Left kidney (tissue), 1 donor: ENCODE measurements at regions not wholly inside any gene's neighbourhood (a gene's known extent, or its start where the extent isn't known, plus 50 kb on each side); places are given as distances from the start of the nearest gene placed in this dataset.
"Not testable (repeated sequence)": the region's sequence is repeated elsewhere in the genome, so short reads cannot be mapped to it uniquely, and the experiment has no call there.

Source experiments
- DNase-seq: peaks from one replicate; pipeline ENCODE4 v3.0.0-alpha.2; 2013

DNA sequence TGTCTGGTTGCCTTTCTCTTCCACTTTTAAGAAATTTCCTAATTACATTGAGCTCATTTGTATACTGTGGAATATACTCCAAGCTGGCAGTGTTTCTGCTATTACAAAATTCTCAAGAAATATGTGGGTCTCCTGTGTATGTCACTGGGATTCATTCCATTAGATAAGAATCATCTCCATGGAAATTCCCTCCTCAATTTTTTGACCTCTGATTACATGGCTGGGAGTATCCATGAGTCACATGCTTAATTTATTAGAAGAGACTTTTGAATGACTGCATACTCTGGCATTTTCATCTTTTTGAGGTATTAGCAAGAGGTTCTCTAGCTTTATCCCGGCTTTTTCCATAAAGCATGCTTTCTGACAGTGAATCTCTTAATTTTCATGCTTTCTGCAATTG, 665.5 kb upstream of the CNTNAP5 start:
- no peak for DNase-seq

- peak; percentile 19 for DNase-seq
These were observed 662.2 kb upstream of the CNTNAP5 start for GRCh38 chr2:123362671-123363440.

DNA sequence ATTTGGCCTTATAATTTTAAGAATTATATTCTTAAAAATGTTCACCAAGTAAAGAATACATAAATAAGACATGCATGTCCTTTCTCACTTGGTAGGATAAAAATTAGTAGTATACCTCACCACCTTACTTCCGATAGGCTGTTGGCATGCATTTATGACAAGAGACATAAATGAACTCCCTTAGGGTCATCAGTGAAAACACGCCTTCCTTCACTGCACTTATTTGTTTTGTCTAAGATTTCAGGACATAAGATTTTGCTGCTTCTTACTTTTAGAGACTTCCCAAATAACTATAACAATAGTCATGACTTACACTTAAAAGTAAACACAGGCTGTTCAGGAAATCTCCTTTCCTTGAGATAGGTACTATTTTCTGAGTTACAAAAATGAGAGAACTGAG, 661.3 kb upstream of the CNTNAP5 start:
- no peak for DNase-seq

- DNase-seq, result no peak
These were observed 660.7 kb upstream of the CNTNAP5 start for GRCh38 chr2:123364243-123364896.

DNA sequence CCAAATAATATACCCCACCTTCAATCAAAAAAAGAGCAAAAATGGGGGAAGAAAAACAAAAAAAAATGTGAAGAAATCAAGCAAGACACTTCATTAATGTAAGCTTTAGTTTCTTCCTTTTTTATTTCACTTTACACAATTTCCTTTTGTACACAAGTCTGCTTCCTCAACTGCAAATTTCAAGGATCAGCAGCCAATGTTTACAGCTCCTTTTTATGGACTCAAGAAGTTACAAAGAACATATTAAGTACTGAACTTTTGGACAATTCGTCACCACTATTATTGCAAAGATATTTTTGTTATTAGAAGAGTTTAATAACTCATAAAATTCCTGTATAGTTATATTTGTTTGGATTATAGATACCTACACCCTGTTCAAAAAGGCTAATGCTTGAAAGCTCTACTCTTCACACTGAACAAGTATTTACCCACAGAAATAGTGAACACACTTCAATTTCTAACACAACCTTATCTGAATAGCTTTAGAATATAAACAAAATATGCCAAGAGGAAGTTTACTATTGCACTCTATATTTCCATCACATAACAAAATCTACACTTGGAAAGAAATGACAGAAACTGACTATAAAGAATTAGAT, 658.7 kb upstream of the CNTNAP5 start:
- no peak for DNase-seq

DNA sequence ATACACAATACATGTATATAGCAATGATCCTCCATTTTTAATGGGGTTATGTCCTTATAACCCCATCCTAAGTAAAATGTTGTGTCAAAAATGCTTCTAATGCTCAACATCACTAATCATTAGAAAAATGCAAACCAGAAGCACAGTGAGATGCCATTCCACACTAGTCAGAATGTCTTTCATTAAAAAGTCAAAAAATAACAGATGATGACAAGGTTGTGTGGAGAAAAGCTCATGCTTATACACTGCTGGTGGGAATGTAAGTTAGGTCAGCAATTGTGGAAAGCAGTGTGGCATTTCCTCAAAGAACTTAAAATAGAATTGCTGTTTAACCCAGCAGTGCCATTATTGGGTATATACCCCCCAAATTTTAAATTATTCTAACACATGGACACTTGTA, 654.9 kb upstream of the CNTNAP5 start:
- DNase-seq, result no peak

GRCh38 chr2:123371535-123371934, 653.6 kb upstream of the CNTNAP5 start:
- DNase-seq, result no peak

GRCh38 chr2:123380370-123380935, 644.6 kb upstream of the CNTNAP5 start:
- DNase-seq, result no peak

- no peak for DNase-seq
These were observed 609.4 kb upstream of the CNTNAP5 start for GRCh38 chr2:123415678-123416077.

DNA sequence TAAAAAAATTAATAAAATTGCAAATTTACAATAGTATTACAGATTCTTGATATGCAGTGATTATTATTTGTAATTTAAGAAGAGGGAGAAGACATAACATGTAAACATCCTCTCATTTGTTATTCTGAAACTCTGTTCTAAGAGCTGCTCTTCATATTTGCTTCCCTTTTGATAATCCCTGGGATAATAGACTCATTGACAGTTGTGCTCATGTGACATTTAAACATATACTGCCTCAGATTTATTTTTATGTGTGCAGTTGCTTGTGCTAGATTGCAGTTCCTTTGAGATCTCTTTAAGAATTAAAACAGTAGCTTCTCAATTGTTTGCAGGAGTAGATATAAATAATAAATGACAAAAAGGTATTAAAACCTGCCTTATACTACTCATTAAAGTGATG, 605.1 kb upstream of the CNTNAP5 start:
- DNase-seq, result no peak

DNA sequence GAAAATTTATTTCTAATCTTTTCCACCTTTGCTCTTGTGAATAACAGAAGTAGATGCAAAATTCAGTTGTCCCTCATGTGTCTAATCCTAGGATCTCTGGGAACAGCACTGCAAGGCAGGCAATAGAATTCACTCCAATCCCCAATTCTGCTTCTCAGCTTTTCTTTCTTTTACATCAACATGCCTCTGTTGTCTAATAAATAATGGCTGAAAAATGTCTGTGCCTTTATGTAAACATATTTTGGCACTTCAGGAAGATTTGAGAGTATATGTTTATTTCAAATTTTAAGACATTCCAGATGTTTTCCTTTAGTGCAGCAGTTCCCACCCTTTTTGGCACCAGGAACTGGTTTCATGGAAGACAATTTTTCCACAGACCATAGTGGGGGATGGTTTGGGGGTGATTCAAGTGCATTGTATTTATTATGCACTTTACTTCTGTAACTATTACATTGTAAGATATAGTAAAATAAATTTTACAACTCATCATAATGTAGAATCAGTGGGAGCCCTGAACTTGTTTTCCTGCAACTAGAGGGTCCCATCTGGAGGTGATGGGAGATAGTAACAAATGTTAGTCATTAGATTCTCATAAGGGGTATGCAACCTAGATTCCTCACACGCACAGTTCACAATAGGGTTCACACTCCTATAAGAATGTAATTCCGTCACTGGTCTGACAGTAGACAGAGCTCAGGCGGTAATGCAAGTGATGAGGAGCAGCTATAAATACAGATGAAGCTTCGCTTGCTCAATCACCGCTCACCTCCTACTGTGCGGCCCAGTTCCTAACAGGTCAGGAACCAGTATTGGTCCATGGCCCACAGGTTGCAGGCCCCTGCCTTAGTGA, 590.3 kb upstream of the CNTNAP5 start:
- peak; percentile 36 for DNase-seq

DNA sequence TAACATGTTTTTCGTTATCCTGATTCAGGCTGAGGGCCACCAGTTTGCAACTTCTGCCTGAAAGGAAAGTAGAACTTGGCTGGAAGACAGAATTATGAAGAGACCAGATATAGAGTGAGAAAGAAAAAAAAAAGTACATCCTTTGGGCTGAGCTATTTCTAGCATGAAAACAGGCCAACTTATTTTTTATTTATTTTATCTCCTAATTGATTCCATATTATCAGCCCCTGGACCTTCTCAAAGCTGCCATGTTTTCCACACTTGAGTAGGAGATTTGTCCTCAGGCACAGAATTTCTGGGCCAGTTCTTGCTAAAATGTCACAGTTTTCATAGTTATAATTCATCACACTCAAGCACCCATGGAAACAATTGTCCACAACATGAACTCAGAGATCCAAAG, 586.8 kb upstream of the CNTNAP5 start:
- DNase-seq, result no peak

DNA sequence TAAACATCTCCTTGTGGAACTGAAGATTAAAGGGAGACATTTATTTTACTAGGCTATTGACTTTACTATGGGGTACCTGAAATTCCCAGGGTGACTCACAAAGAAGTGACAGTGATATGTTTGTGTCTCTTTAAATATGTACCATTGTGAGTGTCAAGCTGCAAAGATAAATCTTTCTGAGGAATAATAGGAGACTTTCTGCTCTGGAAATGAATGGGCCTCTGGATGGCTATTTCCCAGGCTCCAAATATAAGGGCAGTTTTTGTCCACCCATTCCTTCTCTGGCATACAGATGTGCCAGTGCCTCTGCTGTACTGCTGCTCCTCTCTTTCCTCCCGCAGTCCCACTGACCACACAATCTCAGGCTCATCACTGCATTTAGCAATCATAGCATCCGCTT, 586.4 kb upstream of the CNTNAP5 start:
- no peak for DNase-seq

GRCh38 chr2:123448801-123449200, 576.3 kb upstream of the CNTNAP5 start:
- no peak for DNase-seq

DNA sequence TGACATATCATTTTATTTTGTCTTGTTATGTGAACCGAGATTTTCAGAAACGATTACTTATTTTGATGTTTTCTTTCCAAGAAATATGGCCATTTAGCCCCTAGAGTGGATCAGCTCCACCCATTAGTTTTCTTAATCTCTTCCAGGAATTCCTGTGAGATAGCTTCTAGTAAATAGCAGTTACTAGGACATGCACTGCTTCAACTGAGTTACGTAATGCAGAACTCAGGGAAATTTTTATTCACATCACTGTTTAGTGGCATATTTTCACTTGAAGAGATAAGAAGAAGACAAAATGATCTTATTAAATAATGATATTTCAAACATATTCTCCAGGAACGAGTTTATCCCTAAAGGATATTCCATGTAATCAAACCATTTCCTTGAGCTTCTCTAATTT, 573.5 kb upstream of the CNTNAP5 start:
- DNase-seq, result no peak

- no peak for DNase-seq
These were observed 571.9 kb upstream of the CNTNAP5 start for GRCh38 chr2:123453046-123453700.

DNA sequence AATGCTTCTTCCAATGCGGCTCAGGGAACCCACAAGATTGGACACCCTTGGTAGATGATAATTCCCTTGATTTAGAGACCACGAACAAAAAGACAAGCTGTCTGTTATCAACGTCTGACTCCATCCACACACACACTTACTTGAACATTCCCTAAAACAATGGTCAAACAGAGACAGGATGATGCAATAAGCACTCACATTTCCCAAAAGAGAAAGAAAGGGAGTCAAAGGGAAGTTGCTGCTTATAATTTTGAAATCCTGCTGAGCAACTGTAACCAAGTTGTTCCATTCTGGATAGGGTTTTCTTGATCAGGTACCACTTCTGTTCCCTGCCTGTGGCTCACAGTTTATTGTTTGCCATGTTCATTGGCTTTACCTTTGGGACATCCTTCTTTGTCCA, 571.3 kb upstream of the CNTNAP5 start:
- DNase-seq, result no peak

DNA sequence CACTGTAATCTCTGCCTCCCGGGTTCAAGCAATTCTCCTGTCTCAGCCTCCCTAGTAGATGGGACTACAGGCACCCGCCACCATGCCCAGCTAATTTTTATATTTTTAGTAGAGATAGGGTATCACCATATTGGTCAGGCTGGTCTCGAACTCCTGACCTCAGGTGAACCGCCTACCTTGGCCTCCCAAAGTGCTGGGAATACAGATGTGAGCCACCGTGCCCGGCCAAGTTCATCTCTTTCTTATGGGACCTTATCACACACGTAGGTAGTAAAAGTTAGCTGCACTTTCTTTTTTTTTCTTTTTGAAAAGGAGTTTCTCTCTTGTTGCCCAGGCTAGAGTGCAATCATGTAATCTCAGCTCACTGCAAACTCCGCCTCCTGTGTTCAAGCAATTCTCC, 569.9 kb upstream of the CNTNAP5 start:
- DNase-seq, result not testable (repeated sequence)

DNA sequence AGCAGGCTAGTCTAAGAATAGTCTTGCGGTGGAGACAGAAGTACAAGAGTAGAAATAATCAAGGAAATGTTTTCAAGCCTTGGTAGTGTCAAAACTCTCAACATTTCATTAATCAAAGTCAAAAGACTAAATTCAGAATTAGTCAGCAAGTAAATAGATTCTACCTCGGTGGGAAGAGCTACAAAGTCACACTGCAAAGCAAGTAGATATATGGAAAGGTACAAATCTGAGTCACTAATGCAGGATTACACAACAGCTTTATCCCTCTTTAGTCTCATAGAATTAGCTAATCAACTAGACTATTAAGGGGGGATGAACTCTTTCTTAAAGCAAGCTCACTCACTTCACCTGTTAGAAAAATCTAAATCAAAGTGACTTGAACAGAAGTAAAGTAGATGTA, 568.7 kb upstream of the CNTNAP5 start:
- no peak for DNase-seq

DNA sequence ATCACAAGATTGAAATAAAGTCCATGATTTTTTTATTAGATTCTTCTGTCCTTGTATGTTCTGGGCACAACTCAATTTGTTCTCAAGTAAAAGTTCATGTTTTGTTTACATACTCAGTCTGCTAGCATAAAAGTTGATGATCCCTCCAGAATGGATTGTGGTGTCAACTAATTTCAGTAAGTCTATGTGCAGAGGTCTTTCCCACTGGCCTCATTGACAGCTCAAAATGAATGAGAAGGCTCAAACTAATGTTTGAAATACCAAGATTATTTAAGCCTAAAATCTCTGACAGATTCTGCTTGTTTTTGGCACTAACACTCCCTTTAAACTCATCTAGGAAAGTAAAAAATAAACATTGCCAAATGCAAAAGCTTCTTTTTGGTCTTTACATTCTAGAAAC, 561.2 kb upstream of the CNTNAP5 start:
- no peak for DNase-seq

DNA sequence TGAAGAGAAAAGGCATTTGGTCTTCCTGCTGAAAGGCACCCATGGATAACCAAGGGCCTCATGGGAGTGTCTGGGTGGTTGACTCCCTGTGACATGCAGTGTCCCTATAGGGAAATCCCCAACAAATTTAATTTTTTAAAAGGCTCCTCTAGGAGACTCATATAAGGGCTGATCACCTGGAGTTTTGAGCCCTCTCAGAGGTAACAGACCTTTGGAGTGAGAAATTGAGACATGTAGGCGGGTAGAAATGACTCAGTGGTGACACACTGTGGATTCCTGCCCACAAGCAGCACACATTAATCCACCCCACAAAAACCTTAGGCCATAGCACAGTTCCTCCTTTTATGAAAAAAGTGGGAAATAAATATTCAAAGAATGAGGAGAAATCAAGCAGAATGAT, 557.0 kb upstream of the CNTNAP5 start:
- DNase-seq, result no peak

GRCh38 chr2:123481406-123481805, 543.7 kb upstream of the CNTNAP5 start:
- no peak for DNase-seq
